ENCODE measurements at regions not wholly inside any gene's neighbourhood (a gene's known extent, or its start where the extent isn't known, plus 50 kb on each side); places are given as distances from the start of the nearest gene placed in this dataset.
A peak's percentile ranks its signal among the peaks of the same experiment; 100 is the strongest.

- TF ChIP-seq PREB (CRISPR knock-in tag; IDR thresholded peaks at IDR 0.05) (no peak), MIER2 (CRISPR knock-in tag; IDR thresholded peaks at IDR 0.05) (peak; percentile 63; the same call in 1 of the 2 replicates), HNRNPLL (IDR thresholded peaks at IDR 0.05; ENCODE audit: low read depth, low read length, poor library complexity, severe bottlenecking) (no peak), ZNF549 (CRISPR knock-in tag; IDR thresholded peaks at IDR 0.05) (no peak), CC2D1A (CRISPR knock-in tag; IDR thresholded peaks at IDR 0.05) (no peak), SUZ12 (IDR thresholded peaks at IDR 0.05; ENCODE audit: low read depth, low read length) (no peak), SNRNP70 (IDR thresholded peaks at IDR 0.05; ENCODE audit: low read depth, low read length) (no peak), ZNF382 (CRISPR knock-in tag; IDR thresholded peaks at IDR 0.05; ENCODE audit: borderline replicate concordance) (no peak), PCBP2 (optimal IDR thresholded peaks at IDR 0.05; ENCODE audit: low read depth, low read length, poor library complexity, severe bottlenecking) (peak; percentile 98), GATA4 (IDR thresholded peaks at IDR 0.05; ENCODE audit: borderline replicate concordance, low read depth) (peak; percentile 46; the same call in 1 of the 2 replicates), ZC3H4 (CRISPR knock-in tag; IDR thresholded peaks at IDR 0.05; ENCODE audit: borderline replicate concordance) (no peak), ATF6 (CRISPR knock-in tag; conservative IDR thresholded peaks at IDR 0.05) (0 out of 2 replicates have a peak, but pooled peaks have one; percentile 81), TARDBP (CRISPR knock-in tag; IDR thresholded peaks at IDR 0.05) (peak; percentile 90), YEATS2 (CRISPR knock-in tag; IDR thresholded peaks at IDR 0.05; ENCODE audit: borderline replicate concordance) (peak; percentile 61; the same call in 1 of the 2 replicates), ZFP62 (CRISPR knock-in tag; IDR thresholded peaks at IDR 0.05) (no peak), ZNF10 (CRISPR knock-in tag; IDR thresholded peaks at IDR 0.05; ENCODE audit: borderline replicate concordance, low read depth) (no peak), CEBPB (IDR thresholded peaks at IDR 0.05; ENCODE audit: borderline replicate concordance, low read depth, low read length) (no peak), ZNF839 (CRISPR knock-in tag; IDR thresholded peaks at IDR 0.05; ENCODE audit: borderline replicate concordance) (no peak), ZNF816 (CRISPR knock-in tag; IDR thresholded peaks at IDR 0.05; ENCODE audit: borderline replicate concordance) (no peak), ZNF205 (CRISPR knock-in tag; IDR thresholded peaks at IDR 0.05) (0 out of 2 replicates have a peak, but pooled peaks have one; percentile 63), MEIS2 (CRISPR knock-in tag; IDR thresholded peaks at IDR 0.05) (peak; percentile 83), ZEB1 (IDR thresholded peaks at IDR 0.05; ENCODE audit: insufficient replicate concordance, low read depth) (no peak), BCL6 (CRISPR knock-in tag; IDR thresholded peaks at IDR 0.05) (peak; percentile 92), ONECUT2 (CRISPR knock-in tag; IDR thresholded peaks at IDR 0.05) (peak; percentile 54), SIN3A (IDR thresholded peaks at IDR 0.05; ENCODE audit: borderline replicate concordance, low read depth, low read length) (no peak), SRSF1 (optimal IDR thresholded peaks at IDR 0.05; ENCODE audit: low read depth, low read length) (no peak), RBAK (CRISPR knock-in tag; IDR thresholded peaks at IDR 0.05) (0 out of 2 replicates have a peak, but pooled peaks have one; percentile 44), UBTF (CRISPR knock-in tag; IDR thresholded peaks at IDR 0.05) (peak; percentile 59)
Measured at GRCh38 chr20:17856024-17856564, 112.5 kb downstream of the SNX5 start (continued).

All from HepG2 (cell line).